ENCODE measurements at regions not wholly inside any gene's neighbourhood (a gene's known extent, or its start where the extent isn't known, plus 50 kb on each side); places are given as distances from the start of the nearest gene placed in this dataset.
"Not testable (repeated sequence)": the region's sequence is repeated elsewhere in the genome, so short reads cannot be mapped to it uniquely, and the experiment has no call there.

DNA sequence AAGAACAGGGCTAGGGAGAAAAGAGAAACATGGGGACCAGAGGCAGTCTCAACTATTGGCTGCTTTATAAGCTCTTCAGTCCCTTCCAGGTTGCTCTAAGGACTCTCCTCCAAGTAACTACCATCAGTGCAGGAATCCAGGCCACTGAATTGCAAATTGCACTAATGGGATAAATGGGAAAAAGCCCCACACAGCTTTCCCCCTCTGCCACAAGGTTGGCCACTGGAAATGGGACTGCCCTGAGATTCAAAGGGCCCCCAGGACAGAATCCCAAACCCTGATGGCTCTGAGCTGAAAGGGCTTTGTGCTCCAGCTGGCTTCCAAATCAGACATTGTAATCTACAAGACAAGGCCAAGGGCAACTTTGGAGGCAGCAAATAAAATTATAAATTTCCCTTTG, 633.2 kb downstream of the ACTR3B start:
- no peak for DNase-seq

DNA sequence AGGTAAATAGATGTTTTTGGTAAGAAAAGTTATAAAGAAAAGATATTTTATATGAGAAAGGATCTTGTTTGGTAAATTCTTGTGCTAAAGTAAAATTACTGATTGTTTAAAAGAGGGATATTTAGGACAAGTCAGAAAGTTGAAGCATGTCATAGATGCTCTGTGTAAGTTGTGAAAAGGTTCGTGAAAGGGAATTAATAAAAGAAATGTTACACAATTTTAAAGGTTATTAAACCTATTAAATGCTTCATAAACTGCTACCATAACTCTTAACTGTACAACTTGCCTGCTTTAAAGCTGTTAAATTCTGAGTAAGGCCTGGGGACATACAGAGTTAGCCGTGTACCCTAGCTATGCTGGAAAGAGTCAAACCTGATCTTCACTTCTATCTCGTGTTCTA, 634.1 kb downstream of the ACTR3B start:
- no peak for DNase-seq

DNA sequence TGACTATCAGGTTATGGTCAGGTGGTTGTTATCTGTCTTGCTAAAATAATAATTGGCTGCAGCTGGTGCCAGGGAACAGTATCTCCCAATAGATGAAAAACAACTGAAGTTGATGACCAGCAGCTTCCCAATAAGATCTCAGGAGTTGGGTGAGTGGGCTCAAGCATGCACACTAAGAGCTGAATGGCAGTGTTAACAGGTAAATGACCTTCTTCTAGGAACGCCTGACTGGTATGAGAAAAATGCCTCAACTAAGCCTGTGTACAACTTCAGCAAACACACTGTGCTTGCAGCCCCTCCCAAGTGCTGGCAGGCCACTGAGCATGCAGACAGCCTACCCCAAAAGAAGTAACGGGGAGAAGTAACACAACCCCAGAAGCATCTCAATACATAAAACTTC, 636.9 kb downstream of the ACTR3B start:
- DNase-seq: no peak

DNA sequence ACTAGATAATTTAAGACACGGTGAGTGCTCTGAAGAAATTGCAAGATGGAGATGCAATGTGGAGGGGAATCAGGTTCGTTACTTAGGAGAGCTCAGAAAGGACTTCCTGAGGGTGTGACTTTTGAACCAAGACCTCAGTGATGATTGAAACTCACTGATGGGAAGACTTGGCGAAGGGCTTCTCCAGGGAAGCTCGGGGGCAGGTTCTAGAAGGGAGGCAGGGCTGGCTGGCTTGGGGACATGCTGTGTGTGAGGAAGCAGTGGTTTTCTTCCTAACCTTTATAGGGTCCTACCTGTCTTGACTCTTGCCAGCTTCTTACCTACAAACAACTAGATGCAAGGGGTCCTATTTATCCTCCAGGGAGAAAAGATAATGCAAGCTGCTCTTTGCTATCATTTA, 637.9 kb downstream of the ACTR3B start:
- no peak for DNase-seq

GRCh38 chr7:153397906-153398305, 638.4 kb downstream of the ACTR3B start:
- no peak for DNase-seq

- no peak for DNase-seq
These were observed 638.8 kb downstream of the ACTR3B start for GRCh38 chr7:153398370-153398769.

DNA sequence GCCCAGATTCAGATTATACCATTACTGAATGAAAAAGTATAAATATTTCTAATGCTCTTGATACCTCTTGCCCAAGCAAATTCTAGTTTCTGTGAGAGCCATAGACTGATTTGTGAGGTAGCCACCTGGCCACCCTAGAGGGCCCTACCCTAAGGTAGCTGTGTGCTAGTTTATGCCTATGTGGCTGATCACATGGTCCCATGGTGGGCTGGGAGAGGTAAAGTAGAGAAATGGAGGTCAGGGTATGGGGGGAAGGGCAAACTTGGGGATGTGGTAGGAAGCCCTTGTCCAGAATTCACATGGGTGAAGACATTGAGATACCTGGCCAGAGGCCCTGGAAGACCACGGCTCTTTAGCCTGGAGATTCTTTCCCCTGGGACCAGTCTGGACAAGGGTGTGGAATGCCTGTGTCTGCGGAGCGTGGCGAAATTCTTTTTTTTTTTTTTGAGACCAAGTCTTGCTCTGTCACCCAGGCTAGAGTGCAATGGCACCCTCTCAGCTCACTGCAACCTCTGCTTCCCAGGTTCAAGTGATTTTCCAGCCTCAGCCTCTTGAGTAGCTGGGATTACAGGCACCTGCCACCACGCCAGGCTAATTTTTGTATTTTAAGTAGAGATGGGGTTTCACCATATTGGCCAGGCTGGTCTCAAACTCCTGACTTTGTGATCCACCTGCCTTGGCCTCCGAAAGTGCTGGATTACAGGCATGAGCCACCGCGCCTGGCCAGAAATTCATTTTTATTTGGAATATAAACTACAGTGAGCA, 639.4 kb downstream of the ACTR3B start:
- DNase-seq: no peak

DNA sequence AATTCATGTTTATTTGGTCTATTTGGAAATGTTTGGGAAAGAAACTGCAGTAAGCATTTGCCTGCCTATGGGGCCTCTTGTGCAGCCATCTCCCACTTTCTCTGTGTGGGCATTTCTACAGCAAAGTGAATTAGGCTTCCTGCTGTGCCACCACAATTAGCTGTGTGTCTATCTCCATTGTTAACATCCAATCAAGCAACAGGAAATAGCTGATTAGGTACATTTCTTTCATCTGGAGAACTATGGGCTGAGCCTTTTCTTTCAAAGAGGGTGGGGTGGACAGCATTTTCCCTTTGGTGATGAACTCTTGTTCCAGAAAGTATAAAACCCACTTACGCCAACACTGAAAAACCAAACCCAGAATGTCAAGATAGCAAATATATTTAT, 640.0 kb downstream of the ACTR3B start:
- DNase-seq: no peak

- DNase-seq: no peak
These were observed 641.4 kb downstream of the ACTR3B start for GRCh38 chr7:153400735-153401593.

GRCh38 chr7:153401795-153402720, 642.5 kb downstream of the ACTR3B start:
- no peak for DNase-seq

DNA sequence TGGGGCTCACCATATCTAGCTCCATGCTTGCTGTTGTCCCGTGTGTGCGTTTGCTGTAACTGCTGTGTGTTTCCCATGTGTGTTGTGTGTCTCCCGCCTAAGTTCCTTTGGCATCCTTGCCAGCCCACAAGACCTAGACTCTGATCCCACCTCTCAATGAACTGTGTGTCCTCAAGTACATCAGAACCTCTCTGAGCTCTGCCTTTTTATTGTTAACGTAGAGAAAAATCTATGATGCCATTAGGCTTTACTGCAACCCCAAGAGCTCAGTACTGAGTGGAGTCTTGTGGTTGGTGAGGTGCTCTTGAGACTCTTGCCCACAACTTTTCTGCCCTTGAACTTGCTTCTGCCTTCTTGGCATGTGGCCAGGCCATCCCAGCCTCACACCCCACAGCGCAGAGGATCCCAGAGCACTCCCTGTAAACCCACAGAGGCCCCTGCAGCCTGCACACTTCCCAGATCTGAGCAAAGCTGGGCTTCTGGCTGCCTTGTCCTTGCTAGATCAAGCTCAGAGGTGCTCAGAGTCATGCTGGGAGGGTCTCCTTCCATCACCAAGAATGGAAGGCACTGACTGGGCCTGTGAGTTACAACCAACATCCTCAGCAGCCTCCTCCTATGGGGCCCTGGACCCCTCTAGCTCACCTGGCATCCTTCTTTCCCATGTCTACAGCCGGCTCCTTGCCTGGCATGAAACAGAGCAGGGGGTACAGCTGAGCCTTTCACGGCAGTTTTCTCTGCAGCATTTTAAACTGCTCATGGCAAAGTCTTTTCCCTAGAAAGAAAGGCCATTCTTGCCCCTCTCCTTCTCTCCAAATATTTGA, 643.4 kb downstream of the ACTR3B start:
- no peak for DNase-seq

- DNase-seq: no peak
These were observed 644.6 kb downstream of the ACTR3B start for GRCh38 chr7:153404124-153404523.

DNA sequence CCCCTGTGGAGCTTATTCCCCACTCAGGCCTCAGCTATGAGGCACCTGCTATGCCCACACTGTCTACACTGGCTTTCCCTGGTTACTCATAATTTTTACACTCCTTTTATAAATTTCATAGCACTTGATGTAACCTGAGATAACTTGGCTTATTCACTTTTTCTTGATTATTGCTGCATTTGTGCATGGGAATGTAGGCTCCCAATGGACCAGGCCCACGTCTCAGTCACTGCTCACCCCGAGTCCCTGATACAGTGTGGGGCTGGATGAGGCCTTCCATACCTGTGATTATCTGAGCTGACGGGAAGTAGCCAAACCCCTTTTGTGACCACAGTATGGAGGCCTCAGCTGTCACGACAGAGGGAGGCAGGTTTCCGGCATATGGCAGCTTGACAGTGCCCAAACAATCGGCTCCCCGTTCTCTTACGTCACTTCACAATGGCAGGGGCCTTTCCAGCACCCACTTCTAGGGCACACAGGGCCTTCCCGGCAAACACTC, 645.3 kb downstream of the ACTR3B start:
- no peak for DNase-seq

DNA sequence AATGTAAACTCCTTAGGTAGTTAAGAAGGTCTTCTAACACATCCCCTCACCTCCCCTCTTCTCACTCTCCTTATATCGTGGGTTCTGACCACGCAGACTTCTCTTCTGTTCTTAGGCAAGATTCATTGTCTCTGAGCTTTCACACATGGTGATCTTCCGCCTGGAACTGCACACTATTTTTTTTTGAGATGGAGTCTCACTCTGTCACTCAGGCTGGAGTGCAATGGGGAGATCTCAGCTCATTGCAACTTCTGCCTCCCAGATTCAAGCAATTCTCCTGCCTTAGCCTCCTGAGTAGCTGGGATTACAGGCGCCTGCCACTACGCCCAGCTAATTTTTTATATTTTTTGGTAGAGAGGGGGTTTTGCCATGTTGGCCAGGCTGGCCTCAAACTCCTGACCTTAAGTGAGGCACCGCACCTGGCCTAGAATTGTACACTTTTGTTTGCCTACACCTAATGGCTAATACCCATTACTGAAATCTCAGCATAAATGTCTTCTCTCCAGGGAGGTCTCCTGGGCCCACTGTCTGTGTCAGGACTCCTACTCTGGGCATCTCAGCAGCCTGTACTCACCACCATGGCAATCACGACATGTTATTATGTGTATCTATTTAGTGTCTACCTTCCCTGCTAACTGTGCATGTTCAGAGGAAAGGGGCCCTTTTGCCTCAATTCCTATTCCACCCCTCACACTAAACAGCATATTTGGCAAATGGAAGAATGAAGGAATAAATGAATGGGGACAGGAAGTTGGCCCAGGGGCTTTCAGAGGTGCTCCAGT, 646.3 kb upstream of the DPP6 start:
- no peak for DNase-seq

GRCh38 chr7:153406486-153406872, 645.7 kb upstream of the DPP6 start:
- DNase-seq: no peak

DNA sequence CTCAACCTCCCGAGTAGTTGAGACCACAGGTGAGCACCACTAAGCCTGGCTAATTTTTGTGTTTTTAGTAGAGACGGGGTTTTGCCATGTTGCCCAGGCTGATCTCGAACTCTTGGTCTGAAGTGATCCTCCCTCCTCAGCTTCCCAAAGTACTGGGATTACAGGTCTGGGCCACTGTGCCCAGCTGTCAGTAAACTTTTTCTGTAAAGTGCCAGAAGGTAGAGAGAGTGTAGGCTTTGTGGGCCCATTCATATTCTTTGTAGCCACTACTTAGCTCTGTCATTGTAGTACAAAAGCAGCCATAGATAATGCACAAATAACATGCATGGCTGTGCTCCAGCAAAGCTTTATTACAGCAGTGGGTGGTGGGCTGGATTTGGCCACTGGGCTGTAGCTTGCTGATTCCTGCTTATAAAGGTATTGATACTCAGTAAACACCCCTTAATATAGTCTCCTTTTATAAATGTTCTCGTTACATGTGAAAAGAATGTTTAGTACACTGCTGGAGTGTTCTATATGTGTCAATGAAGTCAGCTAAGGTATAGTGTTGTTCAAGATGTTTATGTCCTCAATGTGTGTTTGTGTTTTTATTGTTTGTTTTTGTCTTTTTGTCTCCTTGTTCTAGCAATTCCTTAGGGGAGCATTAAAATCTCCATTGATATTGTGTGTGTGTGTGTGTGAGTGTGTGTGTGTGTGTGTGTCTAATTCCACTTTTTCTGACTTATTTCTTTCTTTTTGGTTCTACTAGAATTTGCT, 644.7 kb upstream of the DPP6 start:
- DNase-seq: no peak

- no peak for DNase-seq
These were observed 643.5 kb upstream of the DPP6 start for GRCh38 chr7:153408360-153409335.

- DNase-seq: not testable (repeated sequence)
These were observed 642.4 kb upstream of the DPP6 start for GRCh38 chr7:153409567-153410342.

Data from NCI-H774 (cell line).